GM19395 (cell line): ENCODE measurements at regions not wholly inside any gene's neighbourhood (a gene's known extent, or its start where the extent isn't known, plus 50 kb on each side); places are given as distances from the start of the nearest gene placed in this dataset.
"Not testable (repeated sequence)": the region's sequence is repeated elsewhere in the genome, so short reads cannot be mapped to it uniquely, and the experiment has no call there.

Experiments used
- ATAC-seq: cut with Tn5 transposase; IDR thresholded peaks from one replicate; pipeline ENCODE4 v1.9.1; 2021; ENCODE audit warnings: mild to moderate bottlenecking, moderate library complexity; ENCODE audit not compliant: unreplicated experiment

GRCh38 chr7:97234494-97234893 lies 117.0 kb downstream of the SDHAF3 start:
- ATAC-seq: not testable (repeated sequence)

DNA sequence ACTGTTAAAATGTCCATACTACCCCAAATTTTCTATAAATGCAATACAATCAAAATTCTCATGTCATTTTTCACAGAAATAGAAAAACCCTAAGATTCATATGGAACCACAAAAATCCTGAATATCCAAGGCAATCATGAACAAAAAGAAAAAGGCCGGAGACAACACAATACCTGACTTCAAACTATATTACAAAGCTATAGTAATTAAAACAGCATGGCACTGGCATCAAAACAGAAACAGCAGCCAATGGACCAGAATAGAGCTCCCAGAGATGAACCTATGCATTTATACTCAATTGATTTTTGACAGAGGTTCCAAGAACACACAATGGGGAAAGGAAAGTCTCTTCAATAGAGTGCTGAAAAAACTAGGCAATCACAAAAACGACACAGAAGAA lies 128.8 kb downstream of the SDHAF3 start:
- no peak for ATAC-seq

- not testable (repeated sequence) for ATAC-seq
These were observed 140.7 kb downstream of the SDHAF3 start for GRCh38 chr7:97258187-97258586.

GRCh38 chr7:97269741-97270140 lies 152.2 kb downstream of the SDHAF3 start:
- ATAC-seq: no peak

- ATAC-seq: no peak
These were observed 152.8 kb downstream of the SDHAF3 start for GRCh38 chr7:97270280-97270679.

DNA sequence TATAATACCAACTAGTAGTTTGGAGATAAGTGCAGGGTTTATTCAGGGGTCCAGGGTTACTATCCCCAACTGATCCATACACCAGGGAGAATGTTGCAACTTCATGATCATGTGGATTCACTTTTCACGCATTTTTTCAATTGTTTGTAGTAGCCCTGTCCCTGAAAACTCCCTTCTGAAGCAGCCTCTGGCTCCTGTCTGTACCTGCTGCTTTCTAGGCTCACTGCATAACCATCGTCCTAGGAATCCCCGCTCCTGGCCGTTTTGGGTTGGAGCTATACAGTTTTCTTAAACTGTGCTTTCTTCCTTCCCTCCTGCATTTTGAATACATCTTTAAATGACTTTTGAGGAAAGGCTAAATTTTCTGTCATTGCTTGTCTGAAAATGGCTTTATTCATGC lies 154.1 kb downstream of the SDHAF3 start:
- no peak for ATAC-seq

- ATAC-seq: peak; percentile 95
These were observed 154.9 kb downstream of the SDHAF3 start for GRCh38 chr7:97272237-97272975.

DNA sequence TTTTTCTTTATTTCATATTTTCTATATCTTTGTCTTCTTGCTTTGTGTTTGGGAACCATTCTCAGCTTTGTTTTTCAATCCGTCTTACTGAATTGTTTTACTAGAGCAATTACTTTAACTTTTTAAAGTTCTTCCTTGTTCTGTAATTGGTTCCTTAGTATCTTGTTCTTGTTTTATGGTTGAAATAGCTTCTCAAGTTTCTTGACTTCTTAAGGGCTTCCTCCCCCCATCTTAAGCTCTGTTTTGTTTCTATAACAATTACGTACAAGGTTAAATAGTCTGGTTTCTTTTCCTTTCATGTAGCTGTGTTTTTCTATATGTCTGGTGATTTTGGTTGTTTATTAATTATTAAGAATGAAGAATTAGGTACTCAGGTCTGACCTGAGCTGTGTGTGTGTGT lies 158.0 kb downstream of the SDHAF3 start:
- no peak for ATAC-seq

DNA sequence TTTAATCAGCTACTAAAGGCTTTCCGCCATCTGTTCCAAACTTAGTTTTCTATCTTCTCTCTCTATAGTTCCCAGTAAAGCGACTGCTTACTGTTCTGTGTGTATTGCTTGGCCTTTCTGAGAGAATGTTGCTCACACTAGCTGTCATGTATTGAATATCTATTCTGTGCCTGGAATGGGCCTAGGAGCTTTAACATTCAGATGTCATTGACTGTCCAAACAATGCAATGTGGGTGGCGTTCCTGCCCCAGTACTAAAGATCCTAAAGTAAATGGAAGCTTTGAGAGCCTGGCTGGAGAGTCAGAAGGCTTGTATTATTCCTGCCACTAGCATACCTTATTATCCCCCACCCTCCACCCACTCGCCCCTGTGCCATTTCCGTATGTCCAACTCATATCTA lies 163.5 kb downstream of the SDHAF3 start:
- ATAC-seq: no peak

- ATAC-seq: no peak
These were observed 167.8 kb downstream of the SDHAF3 start for GRCh38 chr7:97285348-97285747.

- no peak for ATAC-seq
These were observed 175.5 kb downstream of the SDHAF3 start for GRCh38 chr7:97293031-97293430.

- no peak for ATAC-seq
These were observed 181.1 kb downstream of the SDHAF3 start for GRCh38 chr7:97298561-97298960.

- no peak for ATAC-seq
These were observed 188.1 kb downstream of the SDHAF3 start for GRCh38 chr7:97305589-97305988.

- ATAC-seq: no peak
These were observed 190.1 kb downstream of the SDHAF3 start for GRCh38 chr7:97307521-97308108.

DNA sequence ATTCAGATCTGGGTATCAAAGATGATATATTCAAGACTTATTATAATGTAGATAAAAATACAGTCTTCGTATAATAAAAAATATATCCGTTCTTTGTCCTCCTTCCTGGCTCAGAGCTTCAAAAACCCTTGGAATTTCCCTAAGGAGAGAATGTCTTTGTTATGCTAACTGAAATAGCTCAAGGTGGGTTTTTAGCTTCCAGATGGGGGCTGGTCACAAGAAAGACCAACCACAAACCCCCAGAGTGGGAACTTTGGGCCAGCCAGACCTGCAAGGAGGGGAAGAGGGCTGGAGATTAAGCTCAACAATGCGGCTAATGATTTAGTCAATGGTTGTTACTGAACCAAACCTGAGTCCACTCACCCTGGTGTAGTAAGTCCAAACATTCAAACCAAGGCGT lies 196.4 kb downstream of the SDHAF3 start:
- no peak for ATAC-seq

DNA sequence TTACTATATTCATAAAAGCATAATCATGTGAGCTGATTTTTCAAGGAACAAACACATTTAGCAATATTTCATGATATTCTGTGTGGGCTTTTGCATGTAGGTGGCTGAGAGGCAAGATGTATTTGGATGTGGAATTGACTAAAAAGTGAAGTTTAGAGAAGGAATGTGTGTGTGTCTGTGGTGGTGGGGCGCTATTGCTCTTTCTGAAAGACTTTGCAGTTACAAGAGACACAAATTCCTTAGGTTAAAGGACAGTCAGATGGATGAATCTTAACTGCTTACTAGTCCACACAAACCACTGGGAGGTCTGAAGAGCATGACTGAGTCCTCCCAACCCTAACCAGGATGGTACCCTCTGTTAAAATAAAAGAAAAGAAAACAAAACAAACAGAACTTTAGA lies 200.1 kb downstream of the SDHAF3 start:
- no peak for ATAC-seq

DNA sequence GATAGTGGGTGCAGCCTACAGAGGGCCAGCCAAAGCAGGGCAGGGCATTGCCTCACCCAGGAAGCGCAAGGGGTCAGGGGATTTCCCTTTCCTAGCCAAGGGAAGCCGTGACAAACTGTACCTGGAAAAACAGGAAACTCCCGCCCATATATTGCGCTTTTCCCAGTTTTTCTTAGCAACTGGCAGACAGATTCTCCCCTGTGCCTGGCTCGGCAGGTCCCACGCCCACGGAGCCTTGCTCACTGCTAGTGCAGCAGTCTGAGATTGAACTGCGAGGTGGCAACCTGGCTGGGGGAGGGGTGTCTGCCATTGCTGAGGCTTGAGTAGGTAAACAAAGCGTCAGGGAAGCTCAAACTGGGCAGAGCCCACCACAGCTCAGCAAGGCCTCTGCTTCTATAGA lies 212.4 kb downstream of the SDHAF3 start:
- ATAC-seq: not testable (repeated sequence)

DNA sequence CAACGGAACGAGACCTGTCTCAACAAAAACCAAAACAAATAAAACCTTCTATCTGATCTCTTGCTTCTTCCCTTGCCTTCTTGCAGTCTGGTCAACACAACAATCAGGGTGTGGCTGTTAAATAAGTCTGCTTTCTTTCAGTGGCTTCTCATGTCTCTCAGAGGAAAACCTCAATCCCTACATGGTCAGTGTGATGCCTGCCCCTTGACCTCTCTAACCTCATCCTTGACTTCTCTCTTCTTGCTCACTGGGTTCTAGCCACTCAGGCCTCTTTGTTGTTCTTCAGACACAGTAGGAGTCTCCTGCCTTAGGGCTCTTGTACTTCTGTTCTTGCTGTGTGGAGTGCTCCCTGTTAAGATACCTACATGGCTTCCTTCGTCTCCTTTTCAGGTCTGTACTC lies 220.4 kb downstream of the SDHAF3 start:
- ATAC-seq: no peak

GRCh38 chr7:97342512-97342911 lies 225.0 kb downstream of the SDHAF3 start:
- ATAC-seq: no peak

DNA sequence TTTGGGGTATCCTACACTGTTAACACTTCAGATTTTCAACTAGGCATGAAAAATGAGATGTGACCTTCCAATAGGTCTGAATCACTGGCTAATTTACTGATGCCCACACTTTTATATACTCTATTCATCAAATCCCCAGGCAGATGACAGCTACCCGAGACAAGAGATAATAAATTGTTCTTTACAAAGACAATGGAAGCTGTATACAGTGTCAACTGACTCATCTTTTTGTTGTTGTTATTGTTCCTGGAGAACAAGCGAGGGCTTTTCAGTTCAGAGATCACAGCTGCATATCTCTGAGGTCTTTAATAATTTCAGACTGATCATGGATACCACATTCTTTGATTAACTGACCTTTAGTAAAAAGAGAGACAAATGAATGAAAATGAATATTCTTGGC lies 228.9 kb downstream of the SDHAF3 start:
- ATAC-seq: no peak

DNA sequence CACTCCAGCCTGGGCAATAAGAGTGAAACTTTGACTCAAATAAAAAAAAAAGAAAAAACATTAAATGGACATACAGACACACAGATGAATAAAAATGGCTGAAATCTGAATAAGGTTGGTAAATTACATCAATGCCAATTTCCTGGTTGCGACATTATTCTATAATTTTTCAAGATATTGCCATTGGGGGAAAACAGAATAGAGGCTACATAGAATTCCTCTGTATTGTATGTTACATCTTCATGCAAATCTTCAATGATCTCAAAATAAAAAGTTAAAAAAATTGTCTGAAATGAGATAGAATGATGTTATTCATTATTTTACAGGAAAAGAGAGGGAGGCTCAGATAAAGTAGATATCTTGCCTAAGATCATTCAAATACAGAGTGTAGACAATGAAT lies 234.0 kb downstream of the SDHAF3 start:
- ATAC-seq: no peak

DNA sequence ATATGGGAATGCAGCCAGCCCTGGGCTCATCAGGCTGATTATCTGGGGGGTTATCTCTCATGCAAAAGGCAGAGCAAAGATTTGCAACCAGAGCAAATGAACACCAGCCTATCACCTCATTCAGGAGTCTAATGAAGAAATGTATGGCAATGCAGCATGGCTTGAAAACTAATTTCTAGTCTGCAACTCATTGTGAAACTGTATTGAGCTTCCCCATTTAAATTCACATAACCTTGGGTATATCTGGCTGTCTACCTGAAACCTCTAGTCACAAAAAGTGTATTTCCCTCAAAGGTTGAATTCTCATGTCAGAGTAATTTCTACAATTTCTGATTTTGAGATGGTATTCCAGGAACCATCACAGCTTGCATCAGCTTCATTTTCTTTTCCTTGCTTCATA lies 240.0 kb downstream of the SDHAF3 start:
- ATAC-seq: no peak

DNA sequence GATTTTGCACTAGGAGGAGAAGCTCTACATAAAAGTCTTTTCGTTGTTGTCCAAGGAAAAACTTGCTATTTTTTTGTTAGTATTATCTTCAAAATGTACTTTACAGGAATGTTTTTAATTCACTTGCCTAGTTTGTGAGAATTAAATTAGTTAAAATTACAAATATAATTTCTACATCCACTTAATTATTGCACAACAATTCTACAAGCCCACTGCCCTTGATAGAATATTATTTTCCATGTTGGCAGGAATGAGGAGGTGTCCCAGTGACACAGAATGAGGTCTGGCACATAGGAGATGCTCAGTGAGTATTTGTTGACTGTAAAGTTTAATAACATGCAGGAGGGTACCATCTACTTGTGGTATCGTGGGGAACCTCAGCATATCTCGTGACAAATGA lies 255.4 kb downstream of the SDHAF3 start:
- no peak for ATAC-seq
